Activated T-helper 2 cell treated with anti-CD3 and anti-CD28 coated beads, Interferon-gamma antibody, Interleukin-2, Interleukin-4, amounts not matched to agents 10 μg/mL and 5 μg/mL and 100 μg/mL, durations not matched to agents 14 hours and 24 hours and 36 hours (primary cell): ENCODE measurements at regions not wholly inside any gene's neighbourhood (a gene's known extent, or its start where the extent isn't known, plus 50 kb on each side); places are given as distances from the start of the nearest gene placed in this dataset.
"Not testable (repeated sequence)": the region's sequence is repeated elsewhere in the genome, so short reads cannot be mapped to it uniquely, and the experiment has no call there.

Experiments
- DNase-seq: peaks from one replicate; pipeline ENCODE4 v3.0.0; 2021; ENCODE audit warnings: low spot score
- H3K27ac Mint-ChIP-seq: one replicate; pipeline ENCODE4 v1.8.0; 2021; ENCODE audit warnings: mixed read lengths
- H3K27me3 Mint-ChIP-seq: one replicate; pipeline ENCODE4 v1.8.0; 2021; ENCODE audit warnings: low read depth, mixed read lengths
- H3K36me3 Mint-ChIP-seq: one replicate; pipeline ENCODE4 v1.8.0; 2021; ENCODE audit warnings: low read depth, mixed read lengths
- H3K4me1 Mint-ChIP-seq: one replicate; pipeline ENCODE4 v1.8.0; 2021; ENCODE audit warnings: low read depth, mixed read lengths
- H3K4me3 Mint-ChIP-seq: one replicate; pipeline ENCODE4 v1.8.0; 2021; ENCODE audit warnings: low read depth, mild to moderate bottlenecking, moderate library complexity, mixed read lengths
- H3K9me3 Mint-ChIP-seq: one replicate; pipeline ENCODE4 v1.8.0; 2021; ENCODE audit warnings: mixed read lengths
- intact Hi-C: fragments of 100-400 bp; cut with micrococcal nuclease; formaldehyde crosslinking; loops from one replicate; pipeline ENCODE4 v1.15.1; 2023

DNA sequence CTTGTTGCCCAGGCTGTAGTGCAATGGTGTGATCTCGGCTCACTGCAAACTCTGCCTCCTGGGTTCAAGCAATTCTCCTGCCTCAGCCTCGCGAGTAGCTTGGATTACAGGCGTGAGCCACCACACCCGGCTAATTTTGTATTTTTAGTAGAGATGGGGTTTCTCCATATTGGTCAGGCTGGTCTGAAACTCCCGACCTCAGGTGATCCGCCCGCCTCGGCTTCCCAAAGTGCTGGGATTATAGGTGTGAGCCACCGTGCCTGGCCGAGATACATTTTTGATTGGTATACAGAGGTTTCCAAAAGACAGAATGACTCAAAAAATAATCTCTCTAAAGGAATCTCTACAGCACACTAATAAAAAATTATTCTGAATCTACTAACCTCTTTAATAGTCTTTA lies 187.0 kb upstream of the RTL1 start:
- H3K27ac Mint-ChIP-seq, H3K27me3 Mint-ChIP-seq, H3K9me3 Mint-ChIP-seq, H3K4me1 Mint-ChIP-seq, H3K4me3 Mint-ChIP-seq, intact Hi-C loops, DNase-seq, H3K36me3 Mint-ChIP-seq: not testable (repeated sequence)

GRCh38 chr14:101090976-101091375 lies 187.5 kb upstream of the RTL1 start:
- Mint-ChIP-seq H3K27me3 (peaks cover 9% of the 10 kb centered on the region), H3K9me3 (no peaks in the 10 kb centered on the region), H3K4me1 (no peaks in the 10 kb centered on the region), H3K27ac (no peak overlapping the region), H3K36me3 (no peaks in the 10 kb centered on the region), H3K4me3 (no peak overlapping the region)
- no peak for DNase-seq
- intact Hi-C loops: no loop called here

DNA sequence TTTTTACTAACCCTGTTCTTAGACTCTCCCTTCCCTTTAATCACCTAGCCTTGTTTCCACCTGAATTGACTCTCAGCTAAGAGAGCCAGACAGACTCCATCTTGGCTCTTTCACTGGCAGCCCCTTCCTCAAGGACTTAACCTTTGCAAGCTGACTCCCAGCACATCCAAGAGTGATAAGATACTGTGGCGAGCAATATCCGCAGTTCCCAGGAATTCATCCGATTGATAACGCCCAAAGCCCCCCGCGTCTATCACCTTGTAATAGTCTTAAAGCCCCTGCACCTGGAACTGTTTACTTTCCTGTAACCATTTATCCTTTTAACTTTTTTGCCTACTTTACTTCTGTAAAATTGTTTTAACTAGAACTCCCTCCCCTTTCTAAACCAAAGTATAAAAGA lies 191.4 kb upstream of the RTL1 start:
- H3K4me1 Mint-ChIP-seq, H3K36me3 Mint-ChIP-seq, DNase-seq, intact Hi-C loops, H3K9me3 Mint-ChIP-seq, H3K27ac Mint-ChIP-seq, H3K4me3 Mint-ChIP-seq: not testable (repeated sequence)
- H3K27me3 Mint-ChIP-seq: peaks cover 21% of the 10 kb centered on the region

DNA sequence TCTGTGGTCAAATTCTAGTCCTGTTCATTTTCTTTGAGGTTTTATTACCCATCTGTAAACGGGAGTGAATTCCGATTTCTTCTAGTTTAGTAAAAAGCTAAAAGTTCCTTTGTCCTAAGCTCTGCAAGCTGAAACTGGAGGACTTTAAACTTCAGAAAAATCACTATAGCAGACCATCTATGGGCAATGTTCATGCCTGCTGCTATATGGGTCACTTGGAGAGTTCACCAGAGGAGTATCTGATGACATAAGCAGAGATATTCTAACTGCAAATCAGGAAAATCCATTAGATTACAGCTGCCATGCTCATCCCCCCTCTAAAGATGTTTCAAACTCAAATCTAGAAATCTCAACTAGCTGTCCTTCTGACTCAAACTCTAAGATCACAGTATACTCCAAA lies 193.0 kb upstream of the RTL1 start:
- no peak overlapping the region for H3K27ac Mint-ChIP-seq
- no peak for DNase-seq
- H3K9me3 Mint-ChIP-seq: no peaks in the 10 kb centered on the region
- H3K4me3 Mint-ChIP-seq: no peak overlapping the region
- no peaks in the 10 kb centered on the region for H3K4me1 Mint-ChIP-seq
- peaks cover 18% of the 10 kb centered on the region for H3K27me3 Mint-ChIP-seq
- H3K36me3 Mint-ChIP-seq: no peaks in the 10 kb centered on the region
- intact Hi-C loops: no loop called here

- Mint-ChIP-seq H3K9me3 (no peaks in the 10 kb centered on the region), H3K4me1 (no peaks in the 10 kb centered on the region), H3K27ac (no peak overlapping the region), H3K27me3 (peaks cover 18% of the 10 kb centered on the region), H3K36me3 (no peaks in the 10 kb centered on the region), H3K4me3 (no peak overlapping the region)
- intact Hi-C loops: no loop called here
- DNase-seq: no peak
Observed at GRCh38 chr14:101097109-101097793, 193.7 kb upstream of the RTL1 start.

GRCh38 chr14:101098177-101098576 lies 194.7 kb upstream of the RTL1 start:
- no peaks in the 10 kb centered on the region for H3K4me1 Mint-ChIP-seq
- no peaks in the 10 kb centered on the region for H3K36me3 Mint-ChIP-seq
- no peaks in the 10 kb centered on the region for H3K9me3 Mint-ChIP-seq
- no peak overlapping the region for H3K27ac Mint-ChIP-seq
- DNase-seq: no peak
- H3K4me3 Mint-ChIP-seq: no peak overlapping the region
- H3K27me3 Mint-ChIP-seq: peaks cover 16% of the 10 kb centered on the region
- intact Hi-C loops: no loop called here

DNA sequence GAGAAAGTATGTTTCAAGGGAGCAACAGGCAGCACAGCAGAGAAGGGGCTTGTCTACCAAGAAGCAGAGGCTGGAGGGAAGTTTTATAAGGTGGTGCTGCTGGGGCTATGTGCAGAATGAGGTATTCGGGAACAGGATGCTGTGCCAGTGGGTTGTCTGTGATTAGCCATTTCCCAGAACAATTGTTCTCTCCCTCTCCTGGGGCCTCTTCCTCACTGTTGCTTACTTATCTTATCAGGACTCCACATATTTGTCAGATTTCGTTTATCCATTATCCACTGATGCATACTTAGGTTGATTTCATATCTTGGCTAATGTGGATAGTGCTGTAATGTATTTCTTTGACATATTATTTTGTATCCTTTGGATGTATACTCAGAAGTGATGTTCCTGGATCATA lies 195.1 kb upstream of the RTL1 start:
- intact Hi-C loops: no loop called here
- H3K27me3 Mint-ChIP-seq: peaks cover 16% of the 10 kb centered on the region
- no peak overlapping the region for H3K27ac Mint-ChIP-seq
- H3K4me1 Mint-ChIP-seq: no peaks in the 10 kb centered on the region
- H3K4me3 Mint-ChIP-seq: no peak overlapping the region
- DNase-seq: no peak
- no peaks in the 10 kb centered on the region for H3K9me3 Mint-ChIP-seq
- no peaks in the 10 kb centered on the region for H3K36me3 Mint-ChIP-seq

DNA sequence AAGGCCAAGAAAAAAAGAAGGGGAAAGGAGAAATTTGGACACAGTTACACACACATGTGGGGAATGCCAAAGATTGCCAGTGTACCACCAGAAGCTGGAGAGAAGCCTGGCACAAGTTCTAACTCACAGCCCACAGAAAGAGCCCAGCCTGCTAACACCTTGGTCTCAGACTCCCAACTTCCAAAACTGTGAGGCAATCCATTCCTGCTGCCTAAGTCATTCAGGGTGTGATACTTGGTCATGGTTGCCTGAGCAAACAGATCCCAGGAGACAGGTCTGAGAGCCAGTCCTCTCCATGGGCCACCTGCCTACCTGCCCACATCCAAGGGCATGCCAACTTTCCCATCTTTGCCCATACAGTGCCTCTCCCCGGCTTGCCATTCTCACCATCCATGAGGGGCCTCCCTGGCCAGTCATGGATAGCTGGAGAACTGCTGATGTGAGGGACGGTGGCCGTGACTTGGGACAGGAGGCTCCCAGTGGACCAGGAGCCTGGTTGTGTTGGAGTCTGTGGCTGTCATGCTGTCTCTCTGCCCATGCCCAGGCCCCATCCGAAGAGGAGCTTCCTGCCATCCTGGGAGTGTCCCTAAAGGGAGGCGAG lies 198.0 kb upstream of the RTL1 start:
- H3K27ac Mint-ChIP-seq: no peak overlapping the region
- H3K36me3 Mint-ChIP-seq: no peaks in the 10 kb centered on the region
- H3K27me3 Mint-ChIP-seq: peaks cover 12% of the 10 kb centered on the region
- no peak overlapping the region for H3K4me3 Mint-ChIP-seq
- no peaks in the 10 kb centered on the region for H3K4me1 Mint-ChIP-seq
- intact Hi-C loops: no loop called here
- no peak for DNase-seq
- H3K9me3 Mint-ChIP-seq: no peaks in the 10 kb centered on the region

DNA sequence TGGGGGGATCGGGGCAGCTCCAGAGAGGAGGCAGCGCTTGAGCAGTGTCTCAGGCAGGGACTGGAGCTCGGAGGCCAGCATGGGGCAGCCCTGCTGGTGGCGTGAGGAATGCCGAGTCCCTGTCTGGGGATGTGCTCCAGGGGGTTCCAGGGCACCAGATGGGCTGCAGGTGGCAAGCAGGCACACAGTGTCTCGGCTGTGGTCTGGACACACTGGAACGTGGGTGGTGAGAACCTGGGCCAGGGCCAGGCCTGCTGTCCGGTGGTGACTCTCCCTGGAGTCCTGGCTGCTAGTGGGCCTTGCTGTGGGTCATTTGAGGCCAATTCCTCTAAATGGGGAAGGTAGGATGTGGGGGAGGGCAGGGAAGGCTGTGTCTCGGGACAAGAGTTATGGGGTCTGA lies 199.4 kb upstream of the RTL1 start:
- no peaks in the 10 kb centered on the region for H3K36me3 Mint-ChIP-seq
- no peaks in the 10 kb centered on the region for H3K4me1 Mint-ChIP-seq
- DNase-seq: no peak
- no peak overlapping the region for H3K4me3 Mint-ChIP-seq
- peaks cover 12% of the 10 kb centered on the region for H3K27me3 Mint-ChIP-seq
- intact Hi-C loops: no loop called here
- H3K27ac Mint-ChIP-seq: no peak overlapping the region
- no peaks in the 10 kb centered on the region for H3K9me3 Mint-ChIP-seq

- Mint-ChIP-seq H3K27me3 (peaks cover 9% of the 10 kb centered on the region), H3K4me3 (no peak overlapping the region), H3K4me1 (no peaks in the 10 kb centered on the region), H3K36me3 (no peaks in the 10 kb centered on the region), H3K9me3 (no peaks in the 10 kb centered on the region), H3K27ac (no peak overlapping the region)
- no peak for DNase-seq
- intact Hi-C loops: no loop called here
Observed at GRCh38 chr14:101103321-101103901, 199.9 kb upstream of the RTL1 start.

GRCh38 chr14:101104485-101104884 lies 201.0 kb upstream of the RTL1 start:
- Mint-ChIP-seq H3K27ac (no peak overlapping the region), H3K9me3 (no peaks in the 10 kb centered on the region), H3K36me3 (no peaks in the 10 kb centered on the region), H3K4me1 (no peaks in the 10 kb centered on the region), H3K27me3 (peaks cover under 1% of the 10 kb centered on the region), H3K4me3 (no peak overlapping the region)
- no peak for DNase-seq
- intact Hi-C loops: no loop called here

GRCh38 chr14:101105045-101105444 lies 201.5 kb upstream of the RTL1 start:
- H3K4me3 Mint-ChIP-seq: no peak overlapping the region
- H3K9me3 Mint-ChIP-seq: no peaks in the 10 kb centered on the region
- no peaks in the 10 kb centered on the region for H3K4me1 Mint-ChIP-seq
- H3K36me3 Mint-ChIP-seq: no peaks in the 10 kb centered on the region
- intact Hi-C loops: no loop called here
- DNase-seq: no peak
- H3K27ac Mint-ChIP-seq: no peak overlapping the region
- no peaks in the 10 kb centered on the region for H3K27me3 Mint-ChIP-seq

DNA sequence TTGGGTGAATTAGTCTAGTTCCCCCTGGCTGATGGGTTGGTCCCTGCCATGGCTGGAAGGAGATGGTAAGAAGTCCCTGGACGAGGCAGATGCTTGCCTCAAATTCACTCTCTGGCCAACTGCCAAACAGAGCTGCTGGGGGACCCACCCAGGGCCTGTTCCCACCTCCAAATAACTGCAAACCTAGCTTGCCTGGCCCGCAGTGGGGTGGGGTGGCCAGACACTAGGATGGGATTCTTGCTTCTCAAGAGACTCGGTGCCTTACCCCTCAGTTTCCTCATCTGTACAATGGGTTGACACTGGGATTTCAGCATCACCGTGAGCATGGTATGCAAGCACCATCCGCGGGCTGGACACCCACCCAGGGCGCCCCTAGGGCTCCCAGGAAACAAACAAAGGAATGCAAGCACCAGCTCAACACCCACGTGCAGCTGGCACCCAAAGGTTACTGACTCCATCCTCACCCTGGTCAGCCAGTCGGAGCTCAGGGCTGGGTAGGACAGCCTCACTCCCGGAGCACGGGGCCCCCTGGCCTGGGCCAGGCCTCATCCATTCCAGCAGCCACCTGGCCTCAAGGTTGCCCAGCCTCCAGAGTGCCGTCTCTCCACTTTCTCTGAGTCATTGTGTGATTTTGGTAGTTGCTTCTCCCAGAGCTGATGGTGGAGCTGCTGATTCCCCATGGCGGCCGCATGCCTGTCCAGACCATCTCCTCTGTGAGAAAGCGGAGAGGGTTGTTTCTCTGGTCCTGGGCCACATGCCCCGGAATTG lies 205.2 kb upstream of the RTL1 start:
- DNase-seq: peak; percentile 7
- Mint-ChIP-seq H3K27me3 (no peaks in the 10 kb centered on the region), H3K9me3 (no peaks in the 10 kb centered on the region), H3K4me1 (no peaks in the 10 kb centered on the region), H3K4me3 (no peak overlapping the region), H3K27ac (no peak overlapping the region), H3K36me3 (no peaks in the 10 kb centered on the region)
- intact Hi-C loops: no loop called here
